Stomach (tissue), 8 donors: ENCODE measurements at regions not wholly inside any gene's neighbourhood (a gene's known extent, or its start where the extent isn't known, plus 50 kb on each side); places are given as distances from the start of the nearest gene placed in this dataset.

Experiments used
- DNase-seq, 2 donors: peaks; one replicate each; pipeline versions ENCODE4 v3.0.0 to v3.0.0-alpha.2; 2013 to 2019
- H3K27ac ChIP-seq, 5 donors: fragments of 200-600 bp in 4 of 5; sonication (generic) in 4 of 5; one replicate each; pipeline ENCODE4 v1.5.1; 2013 to 2019; ENCODE audit warnings: mild to moderate bottlenecking in 1 of 5, moderate library complexity in 1 of 5
- H3K27me3 ChIP-seq, 3 donors: fragments of 200-600 bp; sonication (generic); one replicate each; pipeline ENCODE4 v1.5.1; 2017 to 2019; ENCODE audit warnings: mixed run types in 1 of 3
- H3K36me3 ChIP-seq, 4 donors: fragments of 200-600 bp; sonication (generic); 1 replicate in 3 of 4; 2 replicates in 1 of 4; pipeline ENCODE4 v1.5.1; 2016 to 2019
- H3K4me1 ChIP-seq, 4 donors: fragments of 200-600 bp; sonication (generic); one replicate each; pipeline ENCODE4 v1.5.1; 2016 to 2019
- H3K4me3 ChIP-seq, 4 donors: fragments of 200-600 bp; sonication (generic) in 3 of 4; one replicate each; pipeline ENCODE4 v1.5.1; 2016 to 2019; ENCODE audit warnings: mild to moderate bottlenecking in 1 of 4
- H3K9me3 ChIP-seq, 4 donors: fragments of 200-600 bp; sonication (generic); one replicate each; pipeline ENCODE4 v1.5.1; 2016 to 2019
- CTCF ChIP-seq, 7 experiments: fragments of 450-650 bp in 4 of 7; fragments of 200-600 bp in 3 of 7; sonication (generic) in 3 of 7; IDR thresholded peaks; one replicate each; pipeline ENCODE4 v1.5.1; 2016 to 2019; ENCODE audit warnings: antibody characterized with exemption in 7 of 7, control low read depth in 2 of 7, mild to moderate bottlenecking in 1 of 7
- EP300 ChIP-seq: sonication (generic); formaldehyde crosslinking; IDR thresholded peaks from one replicate; pipeline ENCODE4 v1.6.1; 2017; ENCODE audit warnings: antibody characterized with exemption
- POLR2A ChIP-seq, 4 donors: fragments of 450-650 bp; IDR thresholded peaks; one replicate each; pipeline ENCODE4 v1.6.1; 2016; ENCODE audit warnings: antibody characterized with exemption in 4 of 4, control low read depth in 2 of 4, mild to moderate bottlenecking in 1 of 4, moderate library complexity in 1 of 4
- POLR2AphosphoS5 ChIP-seq, 3 donors: sonication (generic); formaldehyde crosslinking; IDR thresholded peaks; one replicate each; pipeline ENCODE4 v1.6.1; 2016; ENCODE audit warnings: antibody characterized with exemption in 3 of 3
- WGBS, 5 donors: extraction: QIAGEN DNeasy Blood & Tissue Kit in 3 of 5; methylation state at CpG; one replicate each; pipeline versions ENCODE4 v1.1.5 to v1.1.7; 2013 to 2018; 5-methylcytosine and 5-hydroxymethylcytosine counted together
- intact Hi-C: fragments of 100-400 bp; cut with DNase I; formaldehyde crosslinking; loops from one replicate; pipeline ENCODE4 v1.15.1; 2023; ENCODE audit warnings: low total_unique reads
- donor health status: healthy with polysubstance abuse.
- donor health status: Bipolar disorder and iron deficiency.
- donor health status: healthy.

- intact Hi-C loops = no loop called here
- 81 to 97% (median 86%) methylated on average over 1 of the region's 1 CpG for WGBS, 5 donors
- Histone ChIP-seq H3K4me3 (no peak overlapping the region), H3K27me3 (peaks cover 0 to 6% (median 3%) of the 10 kb centered on the region in 3 donors), H3K9me3 (no peaks in the 10 kb centered on the region), H3K36me3 (no peaks in the 10 kb centered on the region), H3K4me1 (no peaks in the 10 kb centered on the region), H3K27ac (no peak overlapping the region)
- DNase-seq = no peak
- TF ChIP-seq POLR2AphosphoS5 (IDR thresholded peaks at IDR 0.05) (no peak), POLR2A (IDR thresholded peaks at IDR 0.05) (no peak), EP300 (no peak), CTCF (IDR thresholded peaks at IDR 0.05) (no peak)
These were observed 149.4 kb upstream of the CAMK1G start for GRCh38 chr1:209434066-209434465.

GRCh38 chr1:209434631-209435217 is 148.8 kb upstream of the CAMK1G start:
- intact Hi-C loops = no loop called here
- no peak overlapping the region for H3K27ac ChIP-seq

GRCh38 chr1:209435654-209436566 is 147.6 kb upstream of the CAMK1G start:
- Histone ChIP-seq H3K27me3 (peaks cover 0 to 6% (median 3%) of the 10 kb centered on the region in 3 donors), H3K36me3 (no peaks in the 10 kb centered on the region), H3K4me1 (no peaks in the 10 kb centered on the region), H3K4me3 (no peak overlapping the region), H3K9me3 (peaks cover 0 to 8% (median 6%) of the 10 kb centered on the region in 4 donors), H3K27ac (no peak overlapping the region)
- peak in 5 of 7 experiments; percentile 32 to 58 (median 44) for TF ChIP-seq CTCF (IDR thresholded peaks at IDR 0.05)
- TF ChIP-seq EP300 = no peak
- TF ChIP-seq POLR2A (IDR thresholded peaks at IDR 0.05) = no peak
- TF ChIP-seq POLR2AphosphoS5 (IDR thresholded peaks at IDR 0.05) = no peak
- intact Hi-C loops = no loop called here
- WGBS, 5 donors = 30 to 38% (median 34%) methylated on average over 6 of the region's 6 CpGs
- peak; percentile 50 to 86 for DNase-seq

More at GRCh38 chr1:209434631-209435217, 148.8 kb upstream of the CAMK1G start:
- TF ChIP-seq CTCF (IDR thresholded peaks at IDR 0.05) (no peak), POLR2AphosphoS5 (IDR thresholded peaks at IDR 0.05) (no peak), POLR2A (IDR thresholded peaks at IDR 0.05) (no peak), EP300 (no peak)
- no peaks in the 10 kb centered on the region for H3K36me3 ChIP-seq
- DNase-seq = no peak
- H3K27me3 ChIP-seq = peaks cover 0 to 6% (median 3%) of the 10 kb centered on the region in 3 donors
- H3K4me1 ChIP-seq = no peaks in the 10 kb centered on the region
- H3K9me3 ChIP-seq = peaks cover 0 to 2% (median under 1%) of the 10 kb centered on the region in 4 donors
- H3K4me3 ChIP-seq = no peak overlapping the region
- 72 to 79% (median 75%) methylated on average over 7 of the region's 7 CpGs for WGBS, 5 donors

- H3K4me3 ChIP-seq = no peak overlapping the region
- H3K36me3 ChIP-seq = no peaks in the 10 kb centered on the region
- no peaks in the 10 kb centered on the region for H3K4me1 ChIP-seq
- TF ChIP-seq CTCF (IDR thresholded peaks at IDR 0.05) = no peak
- no peak for TF ChIP-seq POLR2A (IDR thresholded peaks at IDR 0.05)
- no peak for TF ChIP-seq POLR2AphosphoS5 (IDR thresholded peaks at IDR 0.05)
- TF ChIP-seq EP300 = no peak
- intact Hi-C loops = no loop called here
- 85 to 94% (median 87%) methylated on average over 3 of the region's 3 CpGs for WGBS, 5 donors
- no peaks in the 10 kb centered on the region for H3K27me3 ChIP-seq
- peaks cover 0 to 8% (median 6%) of the 10 kb centered on the region in 4 donors for H3K9me3 ChIP-seq
- H3K27ac ChIP-seq = no peak overlapping the region
- no peak for DNase-seq
These were observed 143.7 kb upstream of the CAMK1G start for GRCh38 chr1:209439828-209440227.
